ENCODE measurements at regions not wholly inside any gene's neighbourhood (a gene's known extent, or its start where the extent isn't known, plus 50 kb on each side); places are given as distances from the start of the nearest gene placed in this dataset.

DNA sequence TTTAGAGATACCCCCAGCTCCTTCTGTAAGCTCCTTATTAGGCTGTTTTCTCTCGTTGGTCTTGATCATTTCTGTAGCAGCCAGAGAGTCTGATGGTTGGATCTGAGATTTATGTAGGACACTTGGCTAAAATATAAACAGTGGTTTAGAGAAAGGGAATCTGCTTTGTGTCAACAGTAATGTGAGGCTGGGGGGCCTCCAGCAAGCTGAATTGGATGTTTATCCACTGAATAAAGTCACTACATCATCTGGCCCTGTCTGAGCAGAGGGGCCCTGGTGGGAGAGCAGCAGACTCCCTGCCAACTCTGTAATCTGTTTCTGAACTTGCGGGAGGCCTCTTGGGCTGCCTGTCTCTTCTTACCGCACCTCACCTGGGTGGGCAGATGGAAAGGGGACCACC, 328.5 kb upstream of the PLET1 start:
- Mint-ChIP-seq H3K36me3 (no peaks in the 10 kb centered on the region), H3K27me3 (ENCODE audit: low read depth in 3 of 3) (peaks cover 0 to 3% (median 0%) of the 10 kb centered on the region in 3 donors), H3K4me3 (no peak overlapping the region), H3K27ac (no peak overlapping the region), H3K4me1 (peaks cover 1 to 5% of the 10 kb centered on the region in 2 donors), H3K9me3 (no peaks in the 10 kb centered on the region)
- DNase-seq, result no peak

DNA sequence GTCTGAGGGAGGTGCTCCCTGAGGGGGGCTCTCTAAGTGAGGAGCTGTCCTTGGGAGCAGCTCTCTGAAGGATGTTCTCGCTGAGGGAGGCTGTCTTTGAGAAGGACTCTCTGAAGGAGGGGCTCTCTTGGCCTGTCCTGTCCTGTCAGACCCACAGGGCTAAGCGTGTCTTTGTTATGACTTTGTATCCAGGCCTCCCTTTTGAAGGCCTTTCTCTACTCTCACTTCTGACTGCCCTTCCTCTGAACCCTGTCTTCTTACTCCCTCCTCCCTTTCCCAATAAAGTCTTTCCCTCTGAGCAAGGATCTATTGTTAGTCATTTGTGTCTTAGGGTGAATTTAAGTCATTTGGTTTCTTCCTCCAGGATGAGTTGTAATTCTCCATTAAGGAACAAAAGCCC, 330.1 kb upstream of the PLET1 start:
- Mint-ChIP-seq H3K9me3 (no peaks in the 10 kb centered on the region), H3K4me1 (peaks cover 1 to 5% of the 10 kb centered on the region in 2 donors), H3K4me3 (no peak overlapping the region), H3K27me3 (ENCODE audit: low read depth in 3 of 3) (peaks cover 0 to 3% (median 0%) of the 10 kb centered on the region in 3 donors), H3K27ac (no peak overlapping the region), H3K36me3 (no peaks in the 10 kb centered on the region)
- no peak for DNase-seq

DNA sequence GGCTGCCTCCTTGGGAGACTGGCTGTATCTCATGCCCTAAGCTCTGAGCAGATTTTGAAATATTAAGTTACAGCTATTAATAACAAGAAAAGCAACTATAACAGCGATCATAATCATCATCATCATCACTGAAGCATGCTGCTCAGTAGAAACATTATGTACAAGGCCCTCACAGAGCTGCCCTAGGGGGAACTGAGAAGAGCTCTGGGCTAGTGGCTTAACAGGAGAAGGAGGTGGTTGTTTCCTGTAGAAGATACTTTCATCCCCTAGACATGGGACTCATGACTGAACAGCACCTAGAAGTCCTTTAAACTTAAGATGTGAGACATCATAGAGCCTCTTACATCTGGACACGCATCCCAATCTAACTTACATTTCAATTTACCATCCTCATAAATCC, 332.8 kb upstream of the PLET1 start:
- Mint-ChIP-seq H3K4me3 (no peak overlapping the region), H3K4me1 (peaks cover 0 to 1% of the 10 kb centered on the region in 2 donors), H3K36me3 (no peaks in the 10 kb centered on the region), H3K27ac (no peak overlapping the region), H3K9me3 (no peaks in the 10 kb centered on the region), H3K27me3 (ENCODE audit: low read depth in 3 of 3) (peaks cover 0 to 8% (median 3%) of the 10 kb centered on the region in 3 donors)
- no peak for DNase-seq

DNA sequence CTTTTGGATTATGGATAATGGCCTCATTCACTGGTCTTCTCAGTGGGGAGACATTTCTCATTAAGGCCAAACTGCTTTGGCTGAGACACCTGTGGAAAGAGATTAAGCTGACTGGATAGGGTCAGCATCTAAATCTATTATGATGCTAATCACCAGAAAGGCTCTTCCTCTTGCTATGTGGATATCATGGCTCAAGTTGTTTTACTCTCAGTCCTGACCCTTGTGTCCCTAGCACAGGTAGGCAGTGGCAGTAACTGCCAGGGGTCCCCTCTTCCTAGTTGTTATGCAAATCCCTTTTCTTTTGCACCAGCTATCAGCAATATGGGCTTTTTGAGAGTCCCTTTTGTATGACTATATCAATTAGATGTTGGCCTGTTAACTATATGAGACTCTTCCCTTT, 335.7 kb upstream of the PLET1 start:
- H3K9me3 Mint-ChIP-seq, result no peaks in the 10 kb centered on the region
- H3K4me3 Mint-ChIP-seq, result no peak overlapping the region
- DNase-seq, result no peak
- peaks cover 3 to 10% (median 3%) of the 10 kb centered on the region in 3 donors for H3K27me3 Mint-ChIP-seq (ENCODE audit: low read depth in 3 of 3)
- no peaks in the 10 kb centered on the region for H3K4me1 Mint-ChIP-seq
- no peaks in the 10 kb centered on the region for H3K36me3 Mint-ChIP-seq
- H3K27ac Mint-ChIP-seq, result no peak overlapping the region

DNA sequence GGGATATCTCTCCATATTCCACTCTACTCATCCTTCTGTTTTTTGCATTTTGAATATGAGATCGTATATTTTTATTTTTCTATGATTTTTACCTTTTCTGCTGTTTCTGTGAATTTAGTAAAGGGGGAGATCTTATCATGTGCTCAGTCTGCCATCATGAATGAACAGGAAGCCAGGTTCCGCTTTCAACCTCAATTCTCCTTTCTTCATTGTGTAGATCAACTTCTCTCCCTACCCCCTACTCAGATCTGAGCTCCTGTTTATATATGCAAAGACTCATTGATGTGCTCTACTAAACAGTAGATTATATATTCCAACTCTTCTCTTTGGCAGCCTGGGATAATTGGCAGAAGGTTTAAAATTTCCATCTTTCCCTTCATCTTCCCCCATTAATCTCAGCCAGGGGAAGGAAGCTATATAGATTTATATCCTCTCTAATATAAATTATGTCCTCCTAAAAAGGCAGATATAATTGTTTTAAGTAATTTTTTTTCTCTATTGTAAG, 336.7 kb upstream of the PLET1 start:
- Mint-ChIP-seq H3K27me3 (ENCODE audit: low read depth in 3 of 3) (peaks cover 1 to 12% (median 4%) of the 10 kb centered on the region in 3 donors), H3K9me3 (no peaks in the 10 kb centered on the region), H3K4me3 (no peak overlapping the region), H3K36me3 (no peaks in the 10 kb centered on the region), H3K27ac (no peak overlapping the region), H3K4me1 (no peaks in the 10 kb centered on the region)
- DNase-seq, result no peak

DNA sequence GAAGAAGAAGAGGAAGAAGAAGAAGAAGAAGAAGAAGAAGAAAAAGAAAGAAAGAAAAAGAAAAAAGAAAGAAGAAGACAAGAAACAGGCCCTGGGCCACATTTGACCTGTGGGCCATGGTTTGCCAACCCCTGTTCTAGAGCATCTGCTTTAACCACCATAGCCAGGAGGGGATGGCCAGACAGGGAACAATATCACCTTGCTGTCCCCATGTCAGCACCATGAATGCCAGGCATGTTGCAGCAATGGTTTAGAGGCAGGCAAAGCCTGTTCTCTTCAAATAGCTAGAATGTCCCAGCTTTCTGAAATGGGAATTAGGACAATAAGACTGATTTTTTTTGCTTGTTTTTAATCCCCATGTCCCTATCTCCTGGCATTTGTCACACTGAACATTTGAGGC, 338.6 kb upstream of the PLET1 start:
- no peak for DNase-seq
- Mint-ChIP-seq H3K36me3 (no peaks in the 10 kb centered on the region), H3K9me3 (no peaks in the 10 kb centered on the region), H3K27me3 (ENCODE audit: low read depth in 3 of 3) (peaks cover 1 to 12% (median 10%) of the 10 kb centered on the region in 3 donors), H3K4me1 (no peaks in the 10 kb centered on the region), H3K4me3 (no peak overlapping the region), H3K27ac (no peak overlapping the region)

DNA sequence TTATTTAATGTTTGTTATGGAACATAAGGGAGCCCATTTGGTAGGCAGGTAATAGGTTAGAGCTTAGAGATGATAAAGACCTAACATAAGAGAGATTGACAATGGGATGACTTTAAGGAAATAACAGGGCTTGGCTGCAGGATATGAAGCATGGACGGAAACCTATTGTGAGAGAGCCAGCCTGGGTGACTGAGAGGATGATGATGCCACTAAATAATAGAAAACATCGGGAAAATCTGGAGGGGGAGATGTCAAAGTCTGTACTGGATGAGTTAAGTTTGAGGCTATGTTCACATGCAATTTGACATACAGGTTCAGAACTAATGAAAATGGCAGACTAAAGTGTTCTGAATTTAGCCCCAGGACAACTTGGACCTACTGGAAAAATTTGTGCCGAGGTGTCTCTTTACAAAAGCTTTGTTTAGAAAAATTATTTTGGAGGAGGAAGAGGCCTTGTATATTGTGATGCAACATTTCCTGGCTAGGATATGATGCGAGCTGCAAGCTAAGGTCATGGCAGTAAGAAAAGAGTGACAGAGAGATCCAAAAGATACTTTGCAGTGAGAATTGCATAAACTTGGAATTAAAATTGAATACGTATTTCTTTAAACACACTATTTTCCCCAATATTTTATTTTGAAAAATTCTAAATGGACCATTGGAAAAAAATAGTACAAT, 339.3 kb upstream of the PLET1 start:
- Mint-ChIP-seq H3K27me3 (ENCODE audit: low read depth in 3 of 3) (peaks cover 1 to 12% (median 12%) of the 10 kb centered on the region in 3 donors), H3K27ac (no peak overlapping the region), H3K9me3 (no peaks in the 10 kb centered on the region), H3K4me3 (no peak overlapping the region), H3K36me3 (no peaks in the 10 kb centered on the region), H3K4me1 (no peaks in the 10 kb centered on the region)
- no peak for DNase-seq

DNA sequence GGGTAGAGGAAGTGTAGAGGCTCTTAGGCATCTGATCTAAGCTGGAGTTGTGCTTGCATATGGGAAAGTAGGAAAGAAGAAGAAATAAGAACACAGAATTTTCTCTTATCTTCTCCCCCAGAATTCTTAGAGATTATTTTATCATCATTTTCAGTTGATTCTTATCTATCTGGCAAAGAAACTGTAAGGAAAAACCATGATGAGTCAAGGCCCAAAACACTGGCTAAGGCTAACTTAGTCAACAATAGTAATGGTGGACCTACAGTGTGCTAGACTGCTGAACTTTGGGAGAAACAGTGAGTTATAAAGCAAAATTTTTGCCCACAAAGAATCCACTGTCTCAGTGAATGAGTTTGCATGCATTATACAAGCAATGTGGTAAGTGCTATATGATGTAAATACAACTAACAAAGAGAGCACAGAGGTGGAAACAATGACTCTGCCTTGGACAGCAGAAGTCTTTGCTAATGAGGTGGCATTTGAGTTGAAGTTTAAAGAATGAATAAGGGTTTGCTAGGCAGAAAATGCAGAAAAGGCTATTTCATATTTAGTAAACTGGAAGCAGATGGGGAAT, 344.5 kb upstream of the PLET1 start:
- H3K4me1 Mint-ChIP-seq, result no peaks in the 10 kb centered on the region
- H3K36me3 Mint-ChIP-seq, result no peaks in the 10 kb centered on the region
- no peak overlapping the region for H3K4me3 Mint-ChIP-seq
- H3K27me3 Mint-ChIP-seq (ENCODE audit: low read depth in 3 of 3), result peaks cover 4 to 21% (median 9%) of the 10 kb centered on the region in 3 donors
- no peak overlapping the region for H3K27ac Mint-ChIP-seq
- no peak for DNase-seq
- H3K9me3 Mint-ChIP-seq, result peaks cover 0 to 3% (median 0%) of the 10 kb centered on the region in 6 donors

DNA sequence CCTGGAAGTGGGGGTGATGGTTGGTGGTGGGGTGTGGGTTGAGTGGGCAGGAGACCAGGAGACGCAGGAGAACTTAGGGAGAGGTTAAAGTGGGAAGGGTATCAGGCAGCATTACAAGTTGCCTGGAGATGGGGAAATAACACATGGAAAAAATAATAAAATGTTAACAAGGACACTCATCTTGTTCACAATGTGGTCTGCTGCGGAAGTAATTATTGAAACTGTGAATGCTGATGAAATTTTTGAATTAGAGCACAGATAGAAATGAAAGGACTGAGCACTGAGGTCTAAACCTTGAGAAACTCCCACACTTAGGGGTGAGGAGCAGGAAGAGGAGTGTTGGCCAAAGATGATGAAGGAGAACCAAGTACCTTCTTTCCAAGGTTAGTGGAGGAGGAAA, 346.0 kb upstream of the PLET1 start:
- H3K4me3 Mint-ChIP-seq, result no peak overlapping the region
- no peak overlapping the region for H3K27ac Mint-ChIP-seq
- DNase-seq, result no peak
- peaks cover 4 to 18% (median 9%) of the 10 kb centered on the region in 3 donors for H3K27me3 Mint-ChIP-seq (ENCODE audit: low read depth in 3 of 3)
- H3K36me3 Mint-ChIP-seq, result no peaks in the 10 kb centered on the region
- peaks cover 0 to 3% (median 0%) of the 10 kb centered on the region in 6 donors for H3K9me3 Mint-ChIP-seq
- H3K4me1 Mint-ChIP-seq, result no peaks in the 10 kb centered on the region

DNA sequence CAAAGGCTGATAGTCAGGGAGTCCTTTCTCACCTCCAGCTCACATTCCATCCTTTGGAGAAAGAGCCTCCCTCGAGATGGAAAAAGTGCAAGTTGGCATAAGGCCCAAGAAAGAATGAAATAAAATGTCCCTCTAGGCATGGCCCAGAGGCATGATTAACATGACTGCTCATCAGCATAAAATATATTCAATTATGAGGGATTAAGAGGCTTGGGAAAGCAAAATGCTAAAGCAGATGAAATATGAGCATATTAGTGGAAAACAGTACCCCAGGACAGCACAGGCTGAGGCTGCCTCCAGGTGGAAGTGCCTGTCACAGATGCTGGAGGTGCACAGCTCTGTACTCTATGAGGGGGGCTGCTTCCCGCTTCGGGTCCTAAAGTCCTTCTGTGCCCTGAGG, 347.8 kb upstream of the PLET1 start:
- DNase-seq, result no peak
- Mint-ChIP-seq H3K4me3 (no peak overlapping the region), H3K27me3 (ENCODE audit: low read depth in 3 of 3) (peaks cover 2 to 13% (median 7%) of the 10 kb centered on the region in 3 donors), H3K27ac (no peak overlapping the region), H3K4me1 (no peaks in the 10 kb centered on the region), H3K36me3 (no peaks in the 10 kb centered on the region), H3K9me3 (peaks cover 0 to 3% (median 0%) of the 10 kb centered on the region in 6 donors)

DNA sequence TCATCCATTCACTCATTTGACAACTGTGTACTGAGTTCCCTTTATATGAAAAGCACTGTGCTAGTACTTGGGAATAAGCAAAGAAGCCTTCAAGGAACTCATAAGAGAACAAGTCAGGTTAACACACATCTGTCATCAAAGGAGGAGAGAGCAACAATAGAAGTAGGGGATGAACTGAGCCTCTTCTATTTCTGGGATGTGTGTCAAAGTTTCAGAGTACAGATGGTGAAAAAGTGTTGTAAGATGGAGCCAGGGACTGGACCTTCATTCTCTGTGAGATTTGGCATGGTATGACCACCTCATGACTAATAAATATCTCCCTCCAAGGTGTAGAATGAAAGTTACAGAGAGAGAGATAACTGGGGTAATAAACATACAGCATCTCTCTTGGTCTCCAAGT, 349.8 kb upstream of the PLET1 start:
- H3K4me1 Mint-ChIP-seq, result no peaks in the 10 kb centered on the region
- no peak overlapping the region for H3K4me3 Mint-ChIP-seq
- H3K36me3 Mint-ChIP-seq, result no peaks in the 10 kb centered on the region
- peaks cover 4 to 13% (median 7%) of the 10 kb centered on the region in 3 donors for H3K27me3 Mint-ChIP-seq (ENCODE audit: low read depth in 3 of 3)
- no peak for DNase-seq
- no peak overlapping the region for H3K27ac Mint-ChIP-seq
- peaks cover 0 to 3% (median 0%) of the 10 kb centered on the region in 6 donors for H3K9me3 Mint-ChIP-seq

DNA sequence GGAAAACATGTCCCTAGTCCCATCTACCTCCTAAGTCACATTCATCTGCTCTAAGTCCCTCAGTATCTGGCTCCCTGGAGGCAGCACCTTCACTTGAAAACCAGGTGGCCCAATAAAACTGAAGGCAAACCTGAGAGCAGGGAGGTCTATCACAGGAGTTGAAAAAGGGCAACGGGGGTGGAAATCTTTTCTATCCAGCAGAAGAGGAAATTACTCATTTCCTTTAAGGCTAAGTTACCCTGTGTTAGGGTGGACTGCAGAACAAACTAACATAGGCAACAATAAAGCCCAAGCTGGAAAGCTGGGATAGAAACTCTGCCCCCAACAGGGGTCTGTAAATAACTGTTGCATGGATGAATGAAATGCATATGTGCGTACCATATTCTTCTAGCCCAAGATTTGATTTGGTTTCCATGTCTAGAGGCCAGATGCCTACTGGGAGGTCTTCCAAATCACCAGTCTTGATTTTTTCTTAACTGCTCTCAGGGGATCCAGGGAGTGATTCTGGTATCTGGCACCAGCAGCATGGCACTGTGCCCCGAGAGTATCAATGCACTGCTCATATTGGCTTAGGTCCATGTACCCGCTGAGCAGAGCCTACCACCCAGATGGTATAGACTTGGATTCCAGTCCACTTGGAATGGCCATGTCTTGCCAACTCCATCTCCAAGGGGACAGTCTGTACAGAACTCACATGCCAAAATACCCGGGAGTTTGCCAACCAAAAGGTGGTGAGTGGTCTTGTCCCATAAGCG, 350.0 kb upstream of the NCAM1 start:
- Mint-ChIP-seq H3K27ac (no peak overlapping the region), H3K27me3 (ENCODE audit: low read depth in 3 of 3) (peaks cover 4 to 13% (median 10%) of the 10 kb centered on the region in 3 donors), H3K4me1 (no peaks in the 10 kb centered on the region), H3K9me3 (peaks cover 0 to 3% (median 0%) of the 10 kb centered on the region in 6 donors), H3K4me3 (no peak overlapping the region), H3K36me3 (no peaks in the 10 kb centered on the region)
- no peak for DNase-seq

DNA sequence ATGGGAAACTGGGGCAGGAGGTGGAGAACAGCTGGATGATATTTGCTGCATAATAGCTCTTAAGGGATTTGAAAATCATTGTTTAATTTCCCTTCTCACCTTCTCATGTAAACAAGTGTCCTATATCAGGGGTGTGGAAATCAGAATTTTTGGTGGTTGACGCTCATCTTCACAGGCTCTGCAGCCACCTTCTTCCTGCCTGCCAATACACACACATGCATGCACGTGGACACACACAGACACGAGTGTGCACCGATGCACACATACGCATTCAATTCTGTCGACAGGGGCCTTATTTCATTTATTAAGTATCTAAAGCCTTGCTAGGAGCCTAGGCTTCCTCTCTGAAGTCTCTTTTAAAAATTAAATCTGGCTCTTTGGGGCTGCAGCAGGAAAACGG, 349.4 kb upstream of the NCAM1 start:
- H3K27ac Mint-ChIP-seq, result no peak overlapping the region
- H3K4me1 Mint-ChIP-seq, result no peaks in the 10 kb centered on the region

DNA sequence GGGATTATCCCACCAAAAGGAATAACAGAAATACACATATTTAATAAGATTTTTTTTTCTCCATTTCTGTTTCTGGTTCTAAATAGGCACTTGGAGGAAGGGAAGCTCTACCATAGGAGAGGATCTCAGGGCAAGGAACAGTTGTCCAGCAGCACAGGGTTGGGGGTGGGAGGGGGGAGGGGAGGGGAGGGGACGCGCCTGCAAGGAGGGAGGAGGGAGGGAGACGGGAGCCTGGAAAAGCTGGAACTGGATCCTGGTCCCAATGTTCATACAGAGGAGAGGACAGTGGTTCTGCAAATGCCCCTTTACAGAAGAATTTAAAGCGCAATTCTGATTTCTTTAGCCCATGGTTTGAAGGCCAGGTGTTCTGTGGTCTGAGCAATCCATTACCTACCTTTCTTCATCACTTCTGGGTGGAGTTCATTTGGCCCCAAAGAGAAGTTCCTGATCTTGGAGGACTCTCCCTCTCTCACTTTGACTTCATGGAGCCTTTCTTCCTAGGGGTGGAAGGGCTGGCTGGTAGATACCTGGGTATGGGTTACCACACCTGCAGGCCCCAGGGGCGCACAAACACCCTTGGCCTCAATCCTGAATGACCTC, 348.9 kb upstream of the NCAM1 start:
- Mint-ChIP-seq H3K27me3 (ENCODE audit: low read depth in 3 of 3) (peaks cover 2 to 8% (median 7%) of the 10 kb centered on the region in 3 donors), H3K36me3 (no peaks in the 10 kb centered on the region), H3K4me3 (no peak overlapping the region), H3K27ac (no peak overlapping the region), H3K9me3 (no peaks in the 10 kb centered on the region), H3K4me1 (no peaks in the 10 kb centered on the region)
- no peak for DNase-seq

More for the DNA sequence above, 349.4 kb upstream of the NCAM1 start:
- H3K4me3 Mint-ChIP-seq, result no peak overlapping the region
- peaks cover 2 to 10% (median 9%) of the 10 kb centered on the region in 3 donors for H3K27me3 Mint-ChIP-seq (ENCODE audit: low read depth in 3 of 3)
- no peaks in the 10 kb centered on the region for H3K36me3 Mint-ChIP-seq
- peaks cover 0 to 1% (median 0%) of the 10 kb centered on the region in 6 donors for H3K9me3 Mint-ChIP-seq
- DNase-seq, result no peak
